Suppressor macrophage treated with lipopolysaccharide for 1 hour (primary cell): ENCODE measurements at regions not wholly inside any gene's neighbourhood (a gene's known extent, or its start where the extent isn't known, plus 50 kb on each side); places are given as distances from the start of the nearest gene placed in this dataset.

ENCODE experiments used
- DNase-seq, 3 donors: peaks; one replicate each; pipeline ENCODE4 v3.0.0-alpha.2; 2020 to 2022

- DNase-seq: no peak
These were observed 362.6 kb downstream of the QKI start for GRCh38 chr6:163776906-163777686.

- DNase-seq: no peak
These were observed 361.8 kb downstream of the QKI start for GRCh38 chr6:163776196-163776905.

DNA sequence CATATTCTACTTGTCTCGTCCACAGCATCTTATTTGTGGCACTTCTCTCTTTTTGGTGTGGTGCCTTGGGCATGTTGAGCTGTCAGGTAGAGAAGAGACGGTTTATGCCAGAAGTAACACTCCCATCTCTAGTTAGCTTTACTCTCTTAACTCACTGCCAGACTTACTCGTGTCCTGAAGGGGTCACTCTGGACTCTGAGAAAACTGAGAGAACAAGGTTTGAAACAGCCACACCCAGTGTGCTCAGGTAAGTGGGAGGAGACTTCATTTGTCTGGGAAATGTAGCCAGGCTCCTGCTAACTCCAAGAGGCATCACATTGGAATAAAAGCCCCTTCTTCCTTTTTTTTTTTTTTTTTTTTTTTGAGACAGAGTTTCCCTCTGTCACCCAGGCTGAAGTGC, 360.8 kb downstream of the QKI start:
- DNase-seq: no peak

GRCh38 chr6:163774485-163774884, 360.0 kb downstream of the QKI start:
- DNase-seq: no peak

GRCh38 chr6:163773646-163774045, 359.1 kb downstream of the QKI start:
- no peak for DNase-seq

- no peak for DNase-seq
These were observed 358.2 kb downstream of the QKI start for GRCh38 chr6:163772701-163773100.

GRCh38 chr6:163771180-163771579, 356.7 kb downstream of the QKI start:
- DNase-seq: no peak

GRCh38 chr6:163768905-163769304, 354.4 kb downstream of the QKI start:
- no peak for DNase-seq

DNA sequence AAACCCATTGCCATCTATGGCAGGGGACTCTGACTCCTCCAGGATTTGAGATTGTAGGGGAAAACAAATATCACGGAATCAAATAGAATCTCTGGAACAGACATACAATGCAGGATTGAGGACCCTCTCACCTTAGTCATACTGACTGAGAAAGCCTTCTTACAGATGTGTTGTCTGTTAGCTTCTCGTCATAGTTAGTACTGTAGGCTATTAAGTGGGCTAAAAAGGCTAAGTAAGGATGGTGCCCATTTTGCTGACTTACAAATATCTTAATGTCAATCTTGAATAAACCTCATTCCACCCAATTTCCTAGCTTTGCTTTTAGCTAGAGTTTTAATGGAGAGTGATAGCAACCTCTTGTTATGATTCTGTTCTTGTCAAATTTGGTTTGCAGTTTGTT, 352.4 kb downstream of the QKI start:
- no peak for DNase-seq

DNA sequence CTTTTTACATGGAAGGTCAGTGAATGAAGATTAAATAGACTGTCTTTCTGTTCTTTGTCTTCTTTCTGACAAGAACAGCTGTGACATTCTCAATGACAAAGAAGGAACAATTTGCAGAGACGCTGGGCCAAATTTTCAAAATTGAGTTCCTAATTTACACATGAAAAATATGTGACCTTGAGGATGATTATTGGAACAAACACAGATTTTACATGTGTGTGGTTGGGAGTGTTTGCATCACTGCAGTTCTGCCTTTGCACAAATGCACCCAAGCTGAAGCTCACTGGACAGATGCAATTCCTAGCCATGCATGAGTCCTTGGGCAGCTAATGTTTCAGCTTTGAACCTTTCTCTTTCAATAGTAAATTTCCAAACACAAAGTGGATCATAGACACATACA, 350.8 kb downstream of the QKI start:
- DNase-seq: no peak

GRCh38 chr6:163764565-163764964, 350.0 kb downstream of the QKI start:
- DNase-seq: no peak

DNA sequence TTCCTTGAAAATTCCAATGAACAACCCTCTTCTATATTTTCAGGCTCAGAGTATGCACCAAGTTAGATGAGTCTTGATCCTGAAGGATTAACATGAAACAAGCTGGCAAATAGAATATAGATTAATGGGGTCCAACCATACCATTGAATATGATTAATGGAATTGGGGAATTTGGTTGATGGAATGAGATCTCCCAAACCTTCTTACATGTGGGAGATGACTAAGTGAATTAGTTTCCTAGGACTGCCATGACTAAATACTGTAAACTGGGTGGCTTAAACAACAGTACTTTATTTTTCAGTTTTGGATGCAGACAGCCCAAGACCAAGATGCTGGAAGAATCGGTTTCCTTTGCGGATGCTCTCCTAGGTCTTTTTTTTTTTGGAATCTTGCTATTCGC, 347.0 kb downstream of the QKI start:
- DNase-seq: no peak

- no peak for DNase-seq
These were observed 346.3 kb downstream of the QKI start for GRCh38 chr6:163760860-163761259.

DNA sequence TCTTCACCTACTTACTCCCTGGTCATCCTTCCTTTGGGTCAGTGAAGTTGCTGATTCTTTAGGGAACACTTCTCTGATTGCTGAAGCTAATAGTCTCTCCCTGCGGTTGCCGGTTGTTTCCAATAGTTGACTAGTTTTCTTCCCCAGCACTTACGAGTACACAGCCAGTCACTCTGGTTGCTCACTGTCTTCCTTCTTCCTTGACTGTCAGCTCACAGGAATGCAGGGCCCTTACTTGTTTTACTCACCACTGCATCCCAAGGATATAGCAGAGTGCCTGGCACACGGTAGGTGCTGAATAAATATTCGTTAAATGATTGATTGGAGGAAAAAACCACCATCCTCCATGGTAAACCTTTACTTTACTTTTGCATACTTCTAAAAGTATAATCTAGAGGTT, 345.0 kb downstream of the QKI start:
- no peak for DNase-seq

GRCh38 chr6:163757520-163757919, 343.0 kb downstream of the QKI start:
- DNase-seq: no peak

DNA sequence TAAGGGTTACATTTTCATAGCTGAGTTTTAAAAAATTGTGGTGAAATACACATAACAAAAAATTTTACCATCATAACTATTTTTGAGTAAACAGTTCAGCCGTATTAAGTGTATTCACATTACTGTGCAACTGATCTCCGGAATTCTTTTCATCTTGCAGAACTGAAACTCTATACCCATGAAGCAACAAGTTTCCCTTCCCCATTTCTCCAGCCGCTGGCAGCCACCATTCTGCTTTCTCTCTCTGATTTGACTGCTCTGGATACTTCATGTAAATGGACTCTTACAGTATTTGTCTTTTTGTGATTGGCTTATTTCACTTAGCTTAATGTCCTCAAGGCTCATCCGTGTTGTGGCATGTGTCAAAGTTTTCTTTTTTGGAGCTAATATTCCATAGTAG, 341.6 kb downstream of the QKI start:
- peak; percentile 80 to 91 (median 89) for DNase-seq

DNA sequence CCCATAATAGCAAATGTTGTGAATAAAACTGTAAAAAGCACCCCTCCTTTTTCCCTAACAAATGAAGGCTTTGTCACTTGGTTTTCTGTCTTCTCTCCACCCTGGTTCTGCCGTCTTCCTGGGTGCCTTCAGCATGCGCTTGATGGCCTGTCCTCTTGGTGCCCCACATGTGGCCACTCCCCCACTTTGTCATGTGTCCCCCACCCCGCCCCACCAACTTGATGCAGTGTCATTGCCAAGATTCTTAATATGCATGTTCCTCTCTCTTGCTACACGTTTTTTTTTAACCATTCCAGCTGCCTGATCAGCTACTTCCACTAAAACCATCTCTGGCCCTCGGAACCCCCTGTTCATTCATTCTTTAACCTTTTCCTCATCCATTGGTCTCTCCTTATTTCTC, 340.3 kb downstream of the QKI start:
- DNase-seq: peak; percentile 32 to 64 (median 52)

DNA sequence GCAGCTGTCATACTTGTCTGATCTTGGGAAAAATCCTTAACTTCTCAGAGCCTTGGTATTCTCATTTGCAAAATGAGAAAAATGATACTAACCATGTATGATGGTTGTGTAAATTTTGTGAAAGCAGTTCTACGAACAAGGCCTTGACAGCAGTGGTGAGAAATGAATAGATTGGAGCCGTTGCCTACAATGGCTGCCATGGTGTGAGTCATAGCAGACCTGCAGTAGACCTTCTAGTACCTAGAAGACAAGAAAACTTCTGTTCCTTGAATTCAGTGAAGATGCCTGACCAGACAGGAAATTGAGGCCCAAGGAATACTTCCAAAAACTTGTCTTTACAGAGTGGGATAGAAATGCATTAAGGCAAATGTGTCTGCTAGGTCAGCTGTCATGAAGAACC, 338.9 kb downstream of the QKI start:
- DNase-seq: no peak

DNA sequence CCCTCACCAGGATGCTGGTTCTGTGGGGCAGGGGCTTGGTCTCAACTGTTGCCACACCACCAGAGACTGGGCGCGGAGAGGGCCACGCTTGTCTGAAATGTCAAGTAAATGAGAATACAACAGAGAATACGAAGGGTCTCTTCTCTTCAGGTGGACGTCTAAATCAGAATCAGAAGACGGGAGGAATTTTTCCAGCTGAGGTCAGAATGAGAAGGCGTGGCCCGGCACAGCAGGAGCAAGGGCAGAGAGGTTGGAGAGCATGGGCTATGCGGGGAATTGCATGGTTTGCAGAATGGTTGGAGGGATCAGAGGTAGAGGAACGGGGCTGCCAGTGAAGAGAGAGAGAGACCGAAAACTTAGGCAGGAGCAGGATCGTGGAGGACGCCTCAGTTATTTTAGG, 337.9 kb downstream of the QKI start:
- no peak for DNase-seq

DNA sequence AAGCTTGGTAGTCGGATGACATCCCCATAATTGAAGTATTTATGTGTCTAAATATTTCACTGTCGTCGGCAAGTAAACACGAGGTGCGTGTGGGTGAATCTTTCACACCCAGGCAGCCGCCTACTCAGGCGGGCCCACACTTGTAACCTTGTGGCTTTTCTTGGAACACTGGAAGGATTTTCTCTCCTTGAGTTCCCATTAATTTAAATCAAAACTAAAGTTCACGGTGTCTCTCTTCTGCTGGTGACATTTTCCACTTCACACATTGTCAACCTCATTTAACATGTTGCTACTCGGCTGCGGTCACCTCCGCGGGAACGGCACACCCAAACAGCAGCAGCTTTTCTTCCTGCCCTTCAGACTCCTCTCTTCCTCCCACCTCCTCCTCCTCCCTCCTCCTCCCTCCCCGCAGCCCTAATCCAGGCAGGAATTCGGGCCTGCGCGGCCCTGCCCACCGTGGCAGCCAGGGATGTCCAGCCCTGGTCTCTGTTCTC, 336.6 kb downstream of the QKI start:
- peak in 1 of 3 donors; percentile 17 for DNase-seq

GRCh38 chr6:163750431-163751031, 336.0 kb downstream of the QKI start:
- DNase-seq: peak in 2 of 3 donors; percentile 15 to 33

DNA sequence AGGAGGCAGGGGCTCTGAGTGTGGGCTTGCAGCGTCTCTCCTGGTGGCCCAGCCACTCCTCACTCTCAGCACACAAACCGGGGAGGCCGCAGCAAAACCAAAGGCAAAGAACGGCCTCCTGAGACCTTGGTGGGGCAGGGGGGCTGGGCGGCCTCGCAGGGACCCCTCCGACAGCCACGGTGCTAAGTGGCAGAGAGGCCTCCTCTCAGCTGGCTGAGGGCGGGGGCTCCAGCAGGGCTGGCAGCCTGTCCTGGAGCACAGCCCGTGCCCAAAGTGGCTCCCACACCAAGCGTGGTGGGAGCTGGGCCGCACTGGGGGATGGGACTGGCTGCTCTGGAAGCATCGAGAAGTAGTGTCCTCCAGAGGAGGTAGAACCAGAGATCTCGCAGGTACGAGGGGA, 334.4 kb downstream of the QKI start:
- DNase-seq: no peak

DNA sequence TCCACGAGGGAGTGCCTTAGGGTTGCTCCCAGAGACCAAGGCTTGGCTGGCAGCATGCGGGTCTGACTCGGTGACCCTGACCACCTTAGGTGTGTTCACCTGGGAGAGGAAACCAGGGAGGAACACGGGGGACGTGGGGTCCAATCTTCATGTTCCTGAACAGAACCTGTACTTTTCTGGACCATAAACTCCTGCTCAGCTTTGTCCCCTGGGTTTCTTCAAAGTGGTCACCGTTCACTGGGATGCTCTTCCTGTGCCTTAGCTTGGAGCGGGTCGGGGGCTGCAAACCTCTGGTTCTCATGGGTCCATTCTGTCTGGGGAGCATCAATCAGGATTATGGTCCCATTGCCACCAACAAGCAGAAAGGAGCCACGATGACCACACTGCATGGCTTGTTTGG, 333.5 kb downstream of the QKI start:
- DNase-seq: no peak

GRCh38 chr6:163747058-163747457, 332.5 kb downstream of the QKI start:
- peak in 1 of 3 donors; percentile 21 for DNase-seq
